Upper lobe of left lung (tissue), 6 donors: ENCODE measurements at regions not wholly inside any gene's neighbourhood (a gene's known extent, or its start where the extent isn't known, plus 50 kb on each side); places are given as distances from the start of the nearest gene placed in this dataset.

Experiments used
- ATAC-seq, 2 donors: fragments of 200-7000 bp; cut with Tn5 transposase; one replicate each; pipeline ENCODE4 v1.9.1; 2022; ENCODE audit warnings: mild to moderate bottlenecking in 2 of 2, moderate library complexity in 2 of 2; ENCODE audit not compliant: low FRiP score in 2 of 2
- DNase-seq, 2 donors: peaks; one replicate each; pipeline ENCODE4 v3.0.0-alpha.2; 2019 to 2020
- H3K27ac ChIP-seq, 4 donors: fragments of 200-600 bp; sonication (generic); one replicate each; pipeline ENCODE4 v1.5.1; 2016 to 2019
- H3K27me3 ChIP-seq, 4 donors: fragments of 200-600 bp; sonication (generic); one replicate each; pipeline ENCODE4 v1.5.1; 2017 to 2019
- H3K36me3 ChIP-seq, 4 donors: fragments of 200-600 bp; sonication (generic); one replicate each; pipeline ENCODE4 v1.5.1; 2016 to 2019
- H3K4me1 ChIP-seq, 4 donors: fragments of 200-600 bp; sonication (generic); one replicate each; pipeline ENCODE4 v1.5.1; 2018 to 2019
- H3K4me3 ChIP-seq, 4 donors: fragments of 200-600 bp; sonication (generic); one replicate each; pipeline ENCODE4 v1.5.1; 2017 to 2019; ENCODE audit warnings: mild to moderate bottlenecking in 2 of 4, moderate library complexity in 1 of 4
- H3K9me3 ChIP-seq, 4 donors: fragments of 200-600 bp; sonication (generic); one replicate each; pipeline ENCODE4 v1.5.1; 2018 to 2019
- EP300 ChIP-seq, 4 donors: sonication (generic); formaldehyde crosslinking; IDR thresholded peaks; one replicate each; pipeline ENCODE4 v1.5.1; 2017; ENCODE audit warnings: antibody characterized with exemption in 4 of 4, control low read depth in 2 of 4
- POLR2A ChIP-seq, 4 donors: fragments of 450-650 bp; IDR thresholded peaks; one replicate each; pipeline ENCODE4 v1.5.1; 2016 to 2017; ENCODE audit warnings: antibody characterized with exemption in 4 of 4, mild to moderate bottlenecking in 2 of 4
- POLR2AphosphoS5 ChIP-seq, 2 donors: sonication (generic); formaldehyde crosslinking; IDR thresholded peaks; one replicate each; pipeline ENCODE4 v1.5.1; 2017; ENCODE audit warnings: antibody characterized with exemption in 2 of 2
- WGBS, 2 donors: methylation state at CpG; one replicate each; pipeline ENCODE4 v1.1.5; 2017 to 2018; 5-methylcytosine and 5-hydroxymethylcytosine counted together
- TF ChIP-seq, protein P1 (sequence below), 6 experiments: fragments of 450-650 bp in 4 of 6; fragments of 200-600 bp in 2 of 6; sonication (generic) in 2 of 6; IDR thresholded peaks; one replicate each; pipeline ENCODE4 v1.5.1; 2016 to 2019; ENCODE audit warnings: antibody characterized with exemption in 6 of 6
- donor health status: DM: no; HTN: no; CAD: no; lungs with moderate emphysema.
- donor health status: DM: no; HTN: yes; CAD: no; lungs with severe emphysema.

- Histone ChIP-seq H3K27me3 (no peaks in the 10 kb centered on the region), H3K4me1 (no peaks in the 10 kb centered on the region), H3K9me3 (no peaks in the 10 kb centered on the region), H3K27ac (no peak overlapping the region), H3K4me3 (no peak overlapping the region), H3K36me3 (no peaks in the 10 kb centered on the region)
- TF ChIP-seq POLR2AphosphoS5 (IDR thresholded peaks at IDR 0.05) (no peak), POLR2A (IDR thresholded peaks at IDR 0.05) (no peak), EP300 (IDR thresholded peaks at IDR 0.05) (no peak)
- TF ChIP-seq, protein P1, sequence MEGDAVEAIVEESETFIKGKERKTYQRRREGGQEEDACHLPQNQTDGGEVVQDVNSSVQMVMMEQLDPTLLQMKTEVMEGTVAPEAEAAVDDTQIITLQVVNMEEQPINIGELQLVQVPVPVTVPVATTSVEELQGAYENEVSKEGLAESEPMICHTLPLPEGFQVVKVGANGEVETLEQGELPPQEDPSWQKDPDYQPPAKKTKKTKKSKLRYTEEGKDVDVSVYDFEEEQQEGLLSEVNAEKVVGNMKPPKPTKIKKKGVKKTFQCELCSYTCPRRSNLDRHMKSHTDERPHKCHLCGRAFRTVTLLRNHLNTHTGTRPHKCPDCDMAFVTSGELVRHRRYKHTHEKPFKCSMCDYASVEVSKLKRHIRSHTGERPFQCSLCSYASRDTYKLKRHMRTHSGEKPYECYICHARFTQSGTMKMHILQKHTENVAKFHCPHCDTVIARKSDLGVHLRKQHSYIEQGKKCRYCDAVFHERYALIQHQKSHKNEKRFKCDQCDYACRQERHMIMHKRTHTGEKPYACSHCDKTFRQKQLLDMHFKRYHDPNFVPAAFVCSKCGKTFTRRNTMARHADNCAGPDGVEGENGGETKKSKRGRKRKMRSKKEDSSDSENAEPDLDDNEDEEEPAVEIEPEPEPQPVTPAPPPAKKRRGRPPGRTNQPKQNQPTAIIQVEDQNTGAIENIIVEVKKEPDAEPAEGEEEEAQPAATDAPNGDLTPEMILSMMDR (IDR thresholded peaks at IDR 0.05) = no peak
- DNase-seq = no peak
- no peak for ATAC-seq
Measured at GRCh38 chr11:103714246-103714645, 322.2 kb upstream of the DDI1 start.

GRCh38 chr11:103716363-103716762, 320.1 kb upstream of the DDI1 start:
- ATAC-seq (no peak), DNase-seq (peak in 1 of 2 donors; percentile 3)
- H3K27ac ChIP-seq = no peak overlapping the region
- H3K4me1 ChIP-seq = no peaks in the 10 kb centered on the region
- no peaks in the 10 kb centered on the region for H3K27me3 ChIP-seq
- no peaks in the 10 kb centered on the region for H3K36me3 ChIP-seq
- no peak overlapping the region for H3K4me3 ChIP-seq
- no peaks in the 10 kb centered on the region for H3K9me3 ChIP-seq
- 66 to 76% methylated on average over 3 of the region's 3 CpGs for WGBS, 2 donors
- TF ChIP-seq, protein P1 (IDR thresholded peaks at IDR 0.05) = no peak
- TF ChIP-seq POLR2AphosphoS5 (IDR thresholded peaks at IDR 0.05) (no peak), POLR2A (IDR thresholded peaks at IDR 0.05) (no peak), EP300 (IDR thresholded peaks at IDR 0.05) (no peak)

DNA sequence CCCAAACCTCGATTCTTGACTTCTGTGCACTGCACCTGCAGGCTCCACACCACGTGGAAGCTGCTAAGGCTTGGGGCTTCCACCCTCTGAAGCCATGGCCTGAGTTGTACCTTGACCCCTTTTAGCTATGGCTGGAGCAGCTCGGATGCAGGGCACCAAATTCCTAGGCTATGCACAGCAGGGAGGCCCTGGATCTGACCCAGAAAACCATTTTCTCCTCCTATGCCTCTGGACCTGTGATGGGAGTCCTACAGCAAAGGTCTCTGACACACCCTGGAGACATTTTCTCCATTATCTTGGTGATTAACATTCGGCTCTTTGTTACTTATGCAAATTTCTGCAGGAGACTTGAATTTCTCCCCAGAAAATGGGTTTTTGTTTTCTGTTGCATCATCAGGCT, 309.2 kb upstream of the DDI1 start:
- Histone ChIP-seq H3K4me1 (no peaks in the 10 kb centered on the region), H3K27me3 (no peaks in the 10 kb centered on the region), H3K27ac (no peak overlapping the region), H3K9me3 (peaks cover 0 to 5% (median 0%) of the 10 kb centered on the region in 4 donors), H3K36me3 (no peaks in the 10 kb centered on the region), H3K4me3 (no peak overlapping the region)
- DNase-seq = no peak
- TF ChIP-seq POLR2A (IDR thresholded peaks at IDR 0.05) (no peak), POLR2AphosphoS5 (IDR thresholded peaks at IDR 0.05) (no peak), EP300 (IDR thresholded peaks at IDR 0.05) (no peak)
- TF ChIP-seq, protein P1 (IDR thresholded peaks at IDR 0.05) = no peak
- WGBS, 2 donors = 53 to 75% methylated on average over 4 of the region's 4 CpGs
- no peak for ATAC-seq

DNA sequence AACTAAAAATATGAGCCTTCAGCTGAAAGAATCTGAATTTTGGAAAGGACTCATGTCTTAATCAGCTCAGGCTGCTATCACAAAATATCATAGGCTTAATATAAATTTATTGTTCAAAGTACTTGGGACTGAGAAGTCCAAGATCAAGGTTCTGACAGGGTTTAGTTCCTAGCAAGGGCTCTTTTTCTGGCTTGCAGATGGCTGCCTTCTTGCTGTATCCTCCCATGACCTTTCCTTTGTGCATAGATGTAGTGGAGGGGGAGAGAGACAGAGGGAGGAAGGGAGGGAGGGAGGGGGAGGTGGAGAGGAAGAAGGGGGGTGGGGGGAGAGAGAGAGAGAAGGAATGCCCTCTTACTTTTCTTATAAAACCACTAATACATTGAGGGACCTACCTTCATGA, 306.8 kb upstream of the DDI1 start:
- no peaks in the 10 kb centered on the region for H3K36me3 ChIP-seq
- H3K9me3 ChIP-seq = peaks cover 0 to 5% (median 0%) of the 10 kb centered on the region in 4 donors
- DNase-seq (no peak), ATAC-seq (no peak)
- H3K4me1 ChIP-seq = no peaks in the 10 kb centered on the region
- no peaks in the 10 kb centered on the region for H3K27me3 ChIP-seq
- no peak overlapping the region for H3K4me3 ChIP-seq
- TF ChIP-seq, protein P1 (IDR thresholded peaks at IDR 0.05) = no peak
- TF ChIP-seq POLR2A (IDR thresholded peaks at IDR 0.05) (no peak), EP300 (IDR thresholded peaks at IDR 0.05) (no peak), POLR2AphosphoS5 (IDR thresholded peaks at IDR 0.05) (no peak)
- no peak overlapping the region for H3K27ac ChIP-seq

DNA sequence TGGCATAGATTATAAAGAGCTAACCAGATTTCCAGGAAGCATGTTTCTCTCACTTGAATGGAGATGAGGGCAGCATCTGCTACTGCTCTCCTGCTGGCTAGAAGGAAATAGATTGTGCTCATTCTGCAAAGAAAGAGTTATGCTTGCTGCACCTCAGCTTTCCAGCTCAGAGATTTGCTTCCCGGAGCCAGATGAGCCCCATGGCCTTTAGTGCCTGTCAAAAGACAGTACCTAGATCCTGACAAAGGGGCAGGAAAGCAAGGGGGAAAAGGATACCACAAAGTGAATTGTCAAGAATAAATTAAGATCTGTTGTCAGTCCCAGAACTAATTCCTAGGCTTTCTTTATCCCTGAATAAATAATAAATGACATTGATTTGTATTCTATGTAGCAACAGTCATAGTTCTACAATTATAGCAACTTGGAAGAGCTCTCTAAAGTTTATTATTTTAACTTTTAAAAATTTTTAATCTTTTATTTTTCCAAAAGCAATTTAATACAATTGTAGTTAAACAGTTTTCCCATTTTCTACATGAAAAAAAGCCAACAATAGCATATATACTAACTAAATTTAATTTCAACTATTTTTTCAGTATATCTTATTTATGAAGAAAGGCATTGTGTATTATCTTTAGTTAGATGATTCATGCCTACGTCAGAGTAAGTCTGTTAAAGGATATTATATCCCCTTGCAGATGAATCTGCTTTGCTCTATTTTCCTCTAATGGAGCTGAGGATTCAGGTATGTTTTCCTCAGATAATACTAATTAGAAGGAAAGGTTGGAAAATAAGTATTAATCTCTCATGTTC, 306.1 kb upstream of the DDI1 start:
- no peak for TF ChIP-seq POLR2A (IDR thresholded peaks at IDR 0.05)
- TF ChIP-seq EP300 (IDR thresholded peaks at IDR 0.05) = no peak
- TF ChIP-seq, protein P1 (IDR thresholded peaks at IDR 0.05) = no peak
- TF ChIP-seq POLR2AphosphoS5 (IDR thresholded peaks at IDR 0.05) = no peak
- Histone ChIP-seq H3K27me3 (no peaks in the 10 kb centered on the region), H3K9me3 (peaks cover 0 to 5% (median 0%) of the 10 kb centered on the region in 4 donors), H3K36me3 (no peaks in the 10 kb centered on the region), H3K4me1 (no peaks in the 10 kb centered on the region), H3K4me3 (no peak overlapping the region), H3K27ac (no peak overlapping the region)
- 62 to 68% methylated on average over 2 of the region's 2 CpGs for WGBS, 2 donors
- ATAC-seq (no peak), DNase-seq (no peak)
